ENCODE measurements at regions not wholly inside any gene's neighbourhood (a gene's known extent, or its start where the extent isn't known, plus 50 kb on each side); places are given as distances from the start of the nearest gene placed in this dataset.

DNA sequence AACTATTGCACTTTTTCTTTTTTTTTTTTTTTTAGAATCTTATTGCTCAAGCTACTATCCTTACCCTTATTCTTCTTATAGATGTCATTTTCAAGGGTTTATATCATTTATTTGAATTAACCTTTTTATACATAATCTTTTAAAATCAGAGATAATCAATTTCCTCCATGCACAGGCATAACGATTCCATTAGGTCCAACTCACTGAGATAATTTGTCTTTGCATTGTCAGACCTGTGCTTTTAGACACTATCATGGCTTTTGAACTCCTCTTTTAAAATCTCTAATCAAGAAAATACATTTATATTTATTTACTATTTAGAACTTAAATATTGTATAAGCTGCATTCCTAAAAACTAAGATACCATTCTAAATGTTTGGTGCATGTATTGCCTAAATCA is 1454.9 kb downstream of the ZPLD1 start:
- H3K36me3 Mint-ChIP-seq: no peaks in the 10 kb centered on the region
- no peak overlapping the region for H3K4me3 Mint-ChIP-seq
- TF ChIP-seq, protein P1, sequence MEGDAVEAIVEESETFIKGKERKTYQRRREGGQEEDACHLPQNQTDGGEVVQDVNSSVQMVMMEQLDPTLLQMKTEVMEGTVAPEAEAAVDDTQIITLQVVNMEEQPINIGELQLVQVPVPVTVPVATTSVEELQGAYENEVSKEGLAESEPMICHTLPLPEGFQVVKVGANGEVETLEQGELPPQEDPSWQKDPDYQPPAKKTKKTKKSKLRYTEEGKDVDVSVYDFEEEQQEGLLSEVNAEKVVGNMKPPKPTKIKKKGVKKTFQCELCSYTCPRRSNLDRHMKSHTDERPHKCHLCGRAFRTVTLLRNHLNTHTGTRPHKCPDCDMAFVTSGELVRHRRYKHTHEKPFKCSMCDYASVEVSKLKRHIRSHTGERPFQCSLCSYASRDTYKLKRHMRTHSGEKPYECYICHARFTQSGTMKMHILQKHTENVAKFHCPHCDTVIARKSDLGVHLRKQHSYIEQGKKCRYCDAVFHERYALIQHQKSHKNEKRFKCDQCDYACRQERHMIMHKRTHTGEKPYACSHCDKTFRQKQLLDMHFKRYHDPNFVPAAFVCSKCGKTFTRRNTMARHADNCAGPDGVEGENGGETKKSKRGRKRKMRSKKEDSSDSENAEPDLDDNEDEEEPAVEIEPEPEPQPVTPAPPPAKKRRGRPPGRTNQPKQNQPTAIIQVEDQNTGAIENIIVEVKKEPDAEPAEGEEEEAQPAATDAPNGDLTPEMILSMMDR (conservative IDR thresholded peaks at IDR 0.05): no peak
- no peak overlapping the region for H3K27ac Mint-ChIP-seq
- no peaks in the 10 kb centered on the region for H3K4me1 Mint-ChIP-seq (ENCODE audit: unreplicated experiment)
- no peaks in the 10 kb centered on the region for H3K27me3 Mint-ChIP-seq
- H3K9me3 Mint-ChIP-seq: no peaks in the 10 kb centered on the region
- DNase-seq (ENCODE audit: extremely low spot score, unreplicated experiment): no peak

DNA sequence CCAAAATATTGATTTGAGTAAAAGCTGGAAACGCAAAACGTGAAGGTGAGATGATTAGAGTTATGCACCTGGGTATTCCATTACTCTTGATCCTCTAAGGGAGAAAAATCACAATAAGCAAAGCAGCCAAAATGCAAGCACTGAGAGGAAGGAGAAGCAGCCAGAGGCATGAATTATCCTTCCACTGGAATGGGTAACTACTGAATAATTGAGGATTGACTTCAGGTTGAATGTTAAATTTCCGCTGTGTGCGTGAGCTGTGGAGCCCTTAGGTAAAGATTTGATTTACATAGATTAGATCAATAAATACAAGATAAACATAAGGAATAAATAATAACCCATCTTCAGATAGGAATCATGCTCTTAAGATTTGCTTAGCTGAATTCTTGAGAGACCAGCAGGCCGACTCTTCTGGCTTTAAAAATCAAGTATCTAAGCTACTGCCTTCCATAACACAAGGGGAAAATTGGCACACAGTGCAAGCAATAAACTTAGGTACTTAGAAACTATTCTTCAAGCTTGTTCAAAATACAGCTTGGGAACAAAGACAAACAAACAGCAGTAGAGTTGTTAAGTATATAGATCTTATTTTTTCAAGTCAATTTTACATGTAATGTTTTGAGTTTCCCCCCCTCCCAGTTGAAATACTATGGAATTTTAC is 1459.5 kb downstream of the ZPLD1 start:
- Mint-ChIP-seq H3K27ac (no peak overlapping the region), H3K36me3 (no peaks in the 10 kb centered on the region), H3K4me1 (ENCODE audit: unreplicated experiment) (no peaks in the 10 kb centered on the region), H3K27me3 (no peaks in the 10 kb centered on the region), H3K9me3 (no peaks in the 10 kb centered on the region), H3K4me3 (no peak overlapping the region)
- TF ChIP-seq, protein P1 (conservative IDR thresholded peaks at IDR 0.05): no peak
- DNase-seq (ENCODE audit: extremely low spot score, unreplicated experiment): no peak

DNA sequence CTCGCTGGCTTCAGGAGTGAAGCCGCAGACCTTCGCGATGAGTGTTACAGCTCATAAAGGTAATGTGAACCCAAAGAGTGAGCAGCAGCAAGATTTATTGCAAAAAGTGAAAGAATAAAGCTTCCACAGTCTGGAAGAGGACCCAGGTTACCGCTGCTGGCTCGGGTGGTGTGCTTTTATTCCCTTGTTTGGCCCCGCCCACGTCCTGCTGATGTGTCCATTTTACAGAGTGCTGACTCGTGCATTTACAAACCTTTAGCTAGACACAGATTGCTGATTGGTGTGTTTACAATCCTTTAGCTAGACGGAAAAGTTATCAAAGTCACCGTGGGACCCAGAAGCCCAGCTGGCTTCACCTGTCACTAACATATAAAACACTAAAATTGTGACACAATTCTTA is 1464.5 kb downstream of the ZPLD1 start:
- H3K9me3 Mint-ChIP-seq: no peaks in the 10 kb centered on the region
- no peaks in the 10 kb centered on the region for H3K4me1 Mint-ChIP-seq (ENCODE audit: unreplicated experiment)
- H3K27me3 Mint-ChIP-seq: no peaks in the 10 kb centered on the region
- H3K36me3 Mint-ChIP-seq: no peaks in the 10 kb centered on the region
- TF ChIP-seq, protein P1 (conservative IDR thresholded peaks at IDR 0.05): no peak
- H3K27ac Mint-ChIP-seq: no peak overlapping the region
- no peak overlapping the region for H3K4me3 Mint-ChIP-seq
- DNase-seq (ENCODE audit: extremely low spot score, unreplicated experiment): no peak

DNA sequence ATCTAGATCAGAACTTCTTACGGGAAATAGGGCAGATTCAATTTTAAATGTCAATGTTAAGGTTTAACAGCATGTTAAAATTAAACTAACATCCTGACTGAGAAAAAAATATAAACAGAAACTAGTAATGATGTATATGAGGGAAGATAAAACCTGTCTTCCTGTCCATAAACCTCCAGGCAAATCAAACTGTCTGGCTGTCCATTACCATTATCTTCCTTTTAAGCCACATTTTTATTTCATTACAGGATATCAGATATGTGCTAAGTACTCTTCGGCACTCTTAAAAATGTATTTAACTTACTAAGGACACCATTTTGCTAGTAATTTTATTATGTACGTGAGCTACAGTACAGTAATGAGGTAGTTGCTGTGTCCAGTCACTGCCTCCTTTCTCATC is 1461.7 kb upstream of the ALCAM start:
- DNase-seq (ENCODE audit: extremely low spot score, unreplicated experiment): no peak
- H3K27me3 Mint-ChIP-seq: no peaks in the 10 kb centered on the region
- no peak overlapping the region for H3K4me3 Mint-ChIP-seq
- H3K4me1 Mint-ChIP-seq (ENCODE audit: unreplicated experiment): no peaks in the 10 kb centered on the region
- TF ChIP-seq, protein P1 (conservative IDR thresholded peaks at IDR 0.05): no peak
- no peaks in the 10 kb centered on the region for H3K36me3 Mint-ChIP-seq
- no peaks in the 10 kb centered on the region for H3K9me3 Mint-ChIP-seq
- H3K27ac Mint-ChIP-seq: no peak overlapping the region

DNA sequence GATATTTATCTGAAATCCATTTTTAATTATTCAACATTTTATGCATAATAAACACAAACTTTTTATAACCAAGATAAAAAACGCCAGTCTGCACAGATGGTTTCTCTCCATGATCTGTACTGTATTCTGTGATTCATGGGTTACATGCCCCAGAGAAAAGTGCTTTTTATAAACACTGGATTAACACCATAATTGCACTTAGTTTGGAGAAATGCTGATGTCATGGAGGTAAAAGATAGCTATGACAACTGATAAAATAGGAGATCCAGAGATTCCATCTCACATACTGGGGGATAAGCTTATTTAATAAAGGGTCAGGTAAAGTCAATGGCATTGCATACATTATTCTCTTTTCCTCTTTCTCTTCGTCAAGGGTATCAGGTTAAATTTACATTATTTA is 1460.4 kb upstream of the ALCAM start:
- no peaks in the 10 kb centered on the region for H3K27me3 Mint-ChIP-seq
- H3K27ac Mint-ChIP-seq: no peak overlapping the region
- H3K4me1 Mint-ChIP-seq (ENCODE audit: unreplicated experiment): no peaks in the 10 kb centered on the region
- no peak overlapping the region for H3K4me3 Mint-ChIP-seq
- TF ChIP-seq, protein P1 (conservative IDR thresholded peaks at IDR 0.05): no peak
- H3K9me3 Mint-ChIP-seq: no peaks in the 10 kb centered on the region
- no peak for DNase-seq (ENCODE audit: extremely low spot score, unreplicated experiment)
- H3K36me3 Mint-ChIP-seq: no peaks in the 10 kb centered on the region

DNA sequence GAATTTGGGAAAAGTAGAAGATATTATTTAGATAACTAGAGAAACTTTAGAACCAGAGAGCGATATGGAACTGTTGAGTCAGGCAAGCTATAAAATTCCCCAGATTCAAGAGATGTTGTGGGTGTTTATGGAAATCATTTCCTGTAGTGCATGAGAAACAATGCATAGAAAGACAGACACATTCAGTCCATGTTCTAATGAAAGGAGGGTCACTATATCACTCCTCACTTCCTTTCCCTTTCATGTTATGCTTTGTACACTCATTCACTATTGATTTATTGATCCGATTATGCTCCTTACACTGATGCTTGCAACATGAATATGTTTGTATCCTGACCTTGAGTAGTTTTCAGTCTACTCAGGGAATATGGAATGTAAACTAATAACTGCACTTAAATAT is 1459.9 kb upstream of the ALCAM start:
- Mint-ChIP-seq H3K36me3 (no peaks in the 10 kb centered on the region), H3K27me3 (no peaks in the 10 kb centered on the region), H3K27ac (no peak overlapping the region), H3K4me3 (no peak overlapping the region), H3K9me3 (no peaks in the 10 kb centered on the region), H3K4me1 (ENCODE audit: unreplicated experiment) (no peaks in the 10 kb centered on the region)
- no peak for DNase-seq (ENCODE audit: extremely low spot score, unreplicated experiment)
- TF ChIP-seq, protein P1 (conservative IDR thresholded peaks at IDR 0.05): no peak

All from type B pancreatic cell (in vitro differentiated cells).